ENCODE measurements at regions not wholly inside any gene's neighbourhood (a gene's known extent, or its start where the extent isn't known, plus 50 kb on each side); places are given as distances from the start of the nearest gene placed in this dataset.

DNA sequence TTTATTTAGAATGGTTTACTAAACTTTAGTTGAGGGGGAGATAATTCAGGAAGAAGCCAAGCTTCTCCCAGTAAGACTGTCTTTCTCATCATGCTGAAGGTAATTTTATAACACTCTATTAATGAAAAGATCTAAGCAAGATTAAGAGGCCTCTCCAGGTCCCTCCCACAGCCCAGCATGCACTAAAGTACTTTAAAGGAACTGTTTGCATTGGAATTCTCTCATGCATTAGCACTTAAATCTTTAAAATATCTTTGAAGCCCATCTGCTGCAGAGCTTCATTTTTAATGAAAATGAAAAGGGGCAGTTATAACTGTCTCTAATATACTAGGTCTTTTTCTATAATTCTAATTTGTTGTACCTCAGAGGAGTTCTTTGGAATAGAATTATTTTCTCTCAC lies 1379.1 kb upstream of the ADGRL4 start:
- Mint-ChIP-seq H3K27ac (ENCODE audit: unreplicated experiment) (no peak overlapping the region), H3K36me3 (ENCODE audit: insufficient read depth, unreplicated experiment) (no peaks in the 10 kb centered on the region), H3K4me3 (ENCODE audit: low read depth, unreplicated experiment) (no peak overlapping the region), H3K9me3 (ENCODE audit: low read depth, unreplicated experiment) (no peaks in the 10 kb centered on the region), H3K4me1 (ENCODE audit: low read depth, unreplicated experiment) (no peaks in the 10 kb centered on the region), H3K27me3 (ENCODE audit: unreplicated experiment) (no peaks in the 10 kb centered on the region)
- no TSS peak for BruUV-seq (replicated peaks)
- CTCF ChIA-PET: no interaction called here
- no peak for TF ChIP-seq CTCF (IDR thresholded peaks at IDR 0.05; ENCODE audit: unreplicated experiment)
- intact Hi-C loops (cut with micrococcal nuclease; ENCODE audit: unreplicated experiment): no loop called here
- DNase-seq: no peak

DNA sequence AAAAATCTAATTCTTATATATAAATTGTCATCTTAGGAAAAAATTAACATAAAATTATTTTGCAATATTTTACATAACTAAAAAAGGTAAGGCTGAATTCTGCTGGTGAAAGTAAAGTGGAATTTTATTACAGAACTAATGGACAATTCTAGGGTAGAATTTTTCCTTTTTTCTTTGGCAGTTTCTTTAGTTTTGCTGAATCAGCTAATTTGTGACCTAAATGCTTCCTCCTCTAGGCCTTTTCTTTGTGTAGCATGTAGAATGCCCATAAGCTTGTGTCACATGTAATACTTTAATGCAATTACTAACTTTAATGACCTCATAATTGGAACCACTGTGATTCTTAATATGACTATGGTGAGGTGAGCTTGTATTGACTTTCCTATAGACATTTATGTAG lies 1378.4 kb upstream of the ADGRL4 start:
- no peaks in the 10 kb centered on the region for H3K9me3 Mint-ChIP-seq (ENCODE audit: low read depth, unreplicated experiment)
- H3K36me3 Mint-ChIP-seq (ENCODE audit: insufficient read depth, unreplicated experiment): no peaks in the 10 kb centered on the region
- no peaks in the 10 kb centered on the region for H3K27me3 Mint-ChIP-seq (ENCODE audit: unreplicated experiment)
- H3K4me1 Mint-ChIP-seq (ENCODE audit: low read depth, unreplicated experiment): no peaks in the 10 kb centered on the region
- H3K27ac Mint-ChIP-seq (ENCODE audit: unreplicated experiment): no peak overlapping the region
- no peak overlapping the region for H3K4me3 Mint-ChIP-seq (ENCODE audit: low read depth, unreplicated experiment)
- intact Hi-C loops (cut with micrococcal nuclease; ENCODE audit: unreplicated experiment): no loop called here
- no peak for TF ChIP-seq CTCF (IDR thresholded peaks at IDR 0.05; ENCODE audit: unreplicated experiment)
- CTCF ChIA-PET: no interaction called here
- no peak for DNase-seq
- no TSS peak for BruUV-seq (replicated peaks)

- no peak overlapping the region for H3K27ac Mint-ChIP-seq (ENCODE audit: unreplicated experiment)
- intact Hi-C loops (cut with micrococcal nuclease; ENCODE audit: unreplicated experiment): no loop called here
- no peaks in the 10 kb centered on the region for H3K9me3 Mint-ChIP-seq (ENCODE audit: low read depth, unreplicated experiment)
- no peak for TF ChIP-seq CTCF (IDR thresholded peaks at IDR 0.05; ENCODE audit: unreplicated experiment)
- no peak for DNase-seq
- H3K27me3 Mint-ChIP-seq (ENCODE audit: unreplicated experiment): no peaks in the 10 kb centered on the region
- H3K4me1 Mint-ChIP-seq (ENCODE audit: low read depth, unreplicated experiment): no peaks in the 10 kb centered on the region
- BruUV-seq (replicated peaks): no TSS peak
- H3K36me3 Mint-ChIP-seq (ENCODE audit: insufficient read depth, unreplicated experiment): no peaks in the 10 kb centered on the region
- CTCF ChIA-PET: no interaction called here
- H3K4me3 Mint-ChIP-seq (ENCODE audit: low read depth, unreplicated experiment): no peak overlapping the region
Observed at GRCh38 chr1:80384083-80384830, 1377.7 kb upstream of the ADGRL4 start.

GRCh38 chr1:80375662-80376061 lies 1369.1 kb upstream of the ADGRL4 start:
- Mint-ChIP-seq H3K27me3 (ENCODE audit: unreplicated experiment) (no peaks in the 10 kb centered on the region), H3K36me3 (ENCODE audit: insufficient read depth, unreplicated experiment) (no peaks in the 10 kb centered on the region), H3K27ac (ENCODE audit: unreplicated experiment) (no peak overlapping the region), H3K4me1 (ENCODE audit: low read depth, unreplicated experiment) (peaks cover 10% of the 10 kb centered on the region), H3K4me3 (ENCODE audit: low read depth, unreplicated experiment) (no peak overlapping the region), H3K9me3 (ENCODE audit: low read depth, unreplicated experiment) (no peaks in the 10 kb centered on the region)
- no peak for TF ChIP-seq CTCF (IDR thresholded peaks at IDR 0.05; ENCODE audit: unreplicated experiment)
- CTCF ChIA-PET: no interaction called here
- no peak for DNase-seq
- intact Hi-C loops (cut with micrococcal nuclease; ENCODE audit: unreplicated experiment): no loop called here
- BruUV-seq (replicated peaks): no TSS peak
